Neural cell (in vitro differentiated cells): ENCODE measurements at regions not wholly inside any gene's neighbourhood (a gene's known extent, or its start where the extent isn't known, plus 50 kb on each side); places are given as distances from the start of the nearest gene placed in this dataset.

Source experiments
- H2AFZ ChIP-seq: fragments of 200-600, 300-800 bp; sonication (generic), shearing (Covaris generic); 2 replicates; pipeline ENCODE4 v1.6.0; 2014; ENCODE audit warnings: low read depth, mild to moderate bottlenecking, antibody characterized with exemption, low read length, moderate library complexity
- H3F3A ChIP-seq: fragments of 200-600 bp; shearing (Covaris generic); 2 replicates; pipeline ENCODE4 v1.6.1; 2016; ENCODE audit warnings: mild to moderate bottlenecking, moderate library complexity, mixed read lengths, antibody characterized with exemption, low read length; ENCODE audit not compliant: insufficient read depth, poor library complexity, severe bottlenecking
- H3K27ac ChIP-seq: fragments of 200-600, 300-800 bp; sonication (generic), shearing (Covaris generic); 2 replicates; pipeline ENCODE4 v1.5.1; 2014; ENCODE audit warnings: mild to moderate bottlenecking, low read length, moderate library complexity
- H3K27me3 ChIP-seq: fragments of 300-800, 200-600 bp; sonication (generic), shearing (Covaris generic); 2 replicates; pipeline ENCODE4 v1.6.0; 2014; ENCODE audit warnings: mild to moderate bottlenecking, low read depth, low read length, moderate library complexity; ENCODE audit not compliant: insufficient read depth
- H3K36me3 ChIP-seq: fragments of 300-800, 200-600 bp; sonication (generic), shearing (Covaris generic); 2 replicates; pipeline ENCODE4 v1.5.1; 2014; ENCODE audit warnings: mild to moderate bottlenecking, antibody characterized with exemption, low read length, moderate library complexity; ENCODE audit not compliant: insufficient read depth
- H3K4me2 ChIP-seq: fragments of 300-800, 200-600 bp; sonication (generic), shearing (Covaris generic); 2 replicates; pipeline ENCODE4 v1.6.0; 2014; ENCODE audit warnings: mild to moderate bottlenecking, low read length
- H3K4me3 ChIP-seq: fragments of 300-800, 200-600 bp; sonication (generic), shearing (Covaris generic); 2 replicates; pipeline ENCODE4 v1.5.1; 2014; ENCODE audit warnings: mild to moderate bottlenecking, low read length, moderate library complexity
- H3K79me2 ChIP-seq: fragments of 200-600 bp; shearing (Covaris generic); replicated peaks from 2 replicates; pipeline ENCODE4 v1.6.0; 2014; ENCODE audit warnings: mild to moderate bottlenecking, low read length, moderate library complexity; ENCODE audit not compliant: insufficient read depth
- H3K9ac ChIP-seq: fragments of 300-800, 200-600 bp; sonication (generic), shearing (Covaris generic); 2 replicates; pipeline ENCODE4 v1.6.1; 2016; ENCODE audit warnings: mild to moderate bottlenecking, low read length, mixed read lengths
- H3K9me2 ChIP-seq: fragments of 200-600 bp; shearing (Covaris generic); 2 replicates; pipeline ENCODE4 v1.6.1; 2016; ENCODE audit warnings: mild to moderate bottlenecking, low read length, mixed read lengths; ENCODE audit not compliant: insufficient read depth
- H3K9me3 ChIP-seq: fragments of 200-600, 300-800 bp; sonication (generic), shearing (Covaris generic); 2 replicates; pipeline ENCODE4 v1.6.1; 2016; ENCODE audit warnings: mild to moderate bottlenecking, mixed run types, low read length, moderate library complexity, mixed read lengths
- H4K20me1 ChIP-seq: fragments of 200-600 bp; shearing (Covaris generic); 2 replicates; pipeline ENCODE4 v1.6.1; 2016; ENCODE audit warnings: mild to moderate bottlenecking, mixed run types; ENCODE audit not compliant: insufficient read depth
- EP300 ChIP-seq: fragments of 450-650 bp; conservative IDR thresholded peaks from 2 replicates; pipeline ENCODE4 v1.6.1; 2014; ENCODE audit warnings: antibody characterized with exemption, mild to moderate bottlenecking, moderate library complexity; ENCODE audit not compliant: poor library complexity, severe bottlenecking
- EZH2 ChIP-seq: fragments of 200-600, 300-800 bp; shearing (Covaris generic), sonication (generic); IDR thresholded peaks from 2 replicates; pipeline ENCODE4 v1.6.1; 2014; ENCODE audit warnings: antibody characterized with exemption, low read length, borderline replicate concordance, mild to moderate bottlenecking; ENCODE audit not compliant: insufficient read depth, poor library complexity, severe bottlenecking
- MXI1 ChIP-seq: fragments of 450-650 bp; conservative IDR thresholded peaks from 2 replicates; pipeline ENCODE4 v1.6.1; 2014; ENCODE audit warnings: antibody characterized with exemption, mild to moderate bottlenecking; ENCODE audit not compliant: poor library complexity, severe bottlenecking
- POLR2AphosphoS5 ChIP-seq: IDR thresholded peaks from 2 replicates; pipeline ENCODE4 v1.6.1; 2012
- RAD21 ChIP-seq: fragments of 450-650 bp; conservative IDR thresholded peaks from 2 replicates; pipeline ENCODE4 v1.6.1; 2014; ENCODE audit warnings: antibody characterized with exemption, mild to moderate bottlenecking, moderate library complexity
- SMC3 ChIP-seq: fragments of 450-650 bp; conservative IDR thresholded peaks from 2 replicates; pipeline ENCODE4 v1.6.1; 2014; ENCODE audit warnings: antibody characterized with exemption, mild to moderate bottlenecking, moderate library complexity; ENCODE audit not compliant: poor library complexity
- TAF1 ChIP-seq: IDR thresholded peaks from 2 replicates; pipeline ENCODE4 v1.6.1; 2012; ENCODE audit warnings: low read depth
- TF ChIP-seq, protein P1 (sequence below): IDR thresholded peaks from 2 replicates; pipeline ENCODE4 v1.6.1; 2012; ENCODE audit warnings: borderline replicate concordance
- TF ChIP-seq, protein P2 (sequence below): fragments of 450-650 bp; IDR thresholded peaks from 2 replicates; pipeline ENCODE4 v1.5.1; 2014; ENCODE audit warnings: antibody characterized with exemption, mild to moderate bottlenecking, moderate library complexity; ENCODE audit not compliant: poor library complexity, severe bottlenecking

DNA sequence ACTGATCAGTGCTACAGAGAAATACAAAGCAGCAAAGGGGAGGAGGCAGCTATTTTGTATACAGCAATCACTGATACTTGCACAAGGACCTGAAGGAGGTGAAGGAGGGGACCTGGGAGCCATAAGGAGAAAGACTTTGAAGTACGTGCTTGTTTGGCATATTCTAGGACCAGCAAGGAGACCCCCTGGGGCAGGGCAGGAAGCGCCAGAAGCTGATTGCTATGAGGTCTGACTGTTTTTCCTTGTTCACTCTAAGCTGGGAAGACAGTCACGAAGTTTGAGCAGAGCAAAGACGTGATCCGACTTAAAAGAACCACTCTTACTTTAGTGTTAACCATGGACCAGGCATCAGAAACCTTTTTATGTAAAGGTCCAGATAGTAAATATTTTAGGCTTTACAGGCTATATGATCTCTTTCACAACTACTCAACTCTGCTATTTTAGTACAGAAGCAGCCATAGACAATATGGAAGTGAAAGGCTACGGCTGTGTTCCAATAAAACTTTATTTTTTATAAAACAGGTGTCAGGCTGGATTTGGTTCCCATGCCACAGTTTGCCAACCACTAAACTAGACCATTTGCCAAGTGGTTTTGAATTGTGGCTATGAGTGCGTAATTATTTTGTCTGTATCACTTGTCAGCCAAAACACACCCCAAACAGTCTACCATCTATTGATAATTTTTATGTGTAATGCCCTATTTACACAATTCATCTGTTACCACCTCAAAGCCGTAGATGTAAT is 217.9 kb downstream of the PRL start:
- Histone ChIP-seq H3K36me3 (no peaks in the 10 kb centered on the region), H3K4me3 (no peak overlapping the region), H3F3A (no peaks in the 10 kb centered on the region), H3K9me2 (no peaks in the 10 kb centered on the region), H3K4me2 (no peak overlapping the region), H2AFZ (no peak overlapping the region), H3K27me3 (no peaks in the 10 kb centered on the region), H3K27ac (no peak overlapping the region), H3K9ac (no peak overlapping the region), H3K79me2 (no peaks in the 10 kb centered on the region), H3K9me3 (no peaks in the 10 kb centered on the region), H4K20me1 (no peaks in the 10 kb centered on the region)
- TF ChIP-seq POLR2AphosphoS5 (no peak), SMC3 (no peak), EP300 (no peak), RAD21 (no peak), MXI1 (no peak), EZH2 (no peak), TAF1 (no peak)
- TF ChIP-seq, protein P1, sequence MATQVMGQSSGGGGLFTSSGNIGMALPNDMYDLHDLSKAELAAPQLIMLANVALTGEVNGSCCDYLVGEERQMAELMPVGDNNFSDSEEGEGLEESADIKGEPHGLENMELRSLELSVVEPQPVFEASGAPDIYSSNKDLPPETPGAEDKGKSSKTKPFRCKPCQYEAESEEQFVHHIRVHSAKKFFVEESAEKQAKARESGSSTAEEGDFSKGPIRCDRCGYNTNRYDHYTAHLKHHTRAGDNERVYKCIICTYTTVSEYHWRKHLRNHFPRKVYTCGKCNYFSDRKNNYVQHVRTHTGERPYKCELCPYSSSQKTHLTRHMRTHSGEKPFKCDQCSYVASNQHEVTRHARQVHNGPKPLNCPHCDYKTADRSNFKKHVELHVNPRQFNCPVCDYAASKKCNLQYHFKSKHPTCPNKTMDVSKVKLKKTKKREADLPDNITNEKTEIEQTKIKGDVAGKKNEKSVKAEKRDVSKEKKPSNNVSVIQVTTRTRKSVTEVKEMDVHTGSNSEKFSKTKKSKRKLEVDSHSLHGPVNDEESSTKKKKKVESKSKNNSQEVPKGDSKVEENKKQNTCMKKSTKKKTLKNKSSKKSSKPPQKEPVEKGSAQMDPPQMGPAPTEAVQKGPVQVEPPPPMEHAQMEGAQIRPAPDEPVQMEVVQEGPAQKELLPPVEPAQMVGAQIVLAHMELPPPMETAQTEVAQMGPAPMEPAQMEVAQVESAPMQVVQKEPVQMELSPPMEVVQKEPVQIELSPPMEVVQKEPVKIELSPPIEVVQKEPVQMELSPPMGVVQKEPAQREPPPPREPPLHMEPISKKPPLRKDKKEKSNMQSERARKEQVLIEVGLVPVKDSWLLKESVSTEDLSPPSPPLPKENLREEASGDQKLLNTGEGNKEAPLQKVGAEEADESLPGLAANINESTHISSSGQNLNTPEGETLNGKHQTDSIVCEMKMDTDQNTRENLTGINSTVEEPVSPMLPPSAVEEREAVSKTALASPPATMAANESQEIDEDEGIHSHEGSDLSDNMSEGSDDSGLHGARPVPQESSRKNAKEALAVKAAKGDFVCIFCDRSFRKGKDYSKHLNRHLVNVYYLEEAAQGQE, result no peak
- TF ChIP-seq, protein P2, sequence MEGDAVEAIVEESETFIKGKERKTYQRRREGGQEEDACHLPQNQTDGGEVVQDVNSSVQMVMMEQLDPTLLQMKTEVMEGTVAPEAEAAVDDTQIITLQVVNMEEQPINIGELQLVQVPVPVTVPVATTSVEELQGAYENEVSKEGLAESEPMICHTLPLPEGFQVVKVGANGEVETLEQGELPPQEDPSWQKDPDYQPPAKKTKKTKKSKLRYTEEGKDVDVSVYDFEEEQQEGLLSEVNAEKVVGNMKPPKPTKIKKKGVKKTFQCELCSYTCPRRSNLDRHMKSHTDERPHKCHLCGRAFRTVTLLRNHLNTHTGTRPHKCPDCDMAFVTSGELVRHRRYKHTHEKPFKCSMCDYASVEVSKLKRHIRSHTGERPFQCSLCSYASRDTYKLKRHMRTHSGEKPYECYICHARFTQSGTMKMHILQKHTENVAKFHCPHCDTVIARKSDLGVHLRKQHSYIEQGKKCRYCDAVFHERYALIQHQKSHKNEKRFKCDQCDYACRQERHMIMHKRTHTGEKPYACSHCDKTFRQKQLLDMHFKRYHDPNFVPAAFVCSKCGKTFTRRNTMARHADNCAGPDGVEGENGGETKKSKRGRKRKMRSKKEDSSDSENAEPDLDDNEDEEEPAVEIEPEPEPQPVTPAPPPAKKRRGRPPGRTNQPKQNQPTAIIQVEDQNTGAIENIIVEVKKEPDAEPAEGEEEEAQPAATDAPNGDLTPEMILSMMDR, result no peak

DNA sequence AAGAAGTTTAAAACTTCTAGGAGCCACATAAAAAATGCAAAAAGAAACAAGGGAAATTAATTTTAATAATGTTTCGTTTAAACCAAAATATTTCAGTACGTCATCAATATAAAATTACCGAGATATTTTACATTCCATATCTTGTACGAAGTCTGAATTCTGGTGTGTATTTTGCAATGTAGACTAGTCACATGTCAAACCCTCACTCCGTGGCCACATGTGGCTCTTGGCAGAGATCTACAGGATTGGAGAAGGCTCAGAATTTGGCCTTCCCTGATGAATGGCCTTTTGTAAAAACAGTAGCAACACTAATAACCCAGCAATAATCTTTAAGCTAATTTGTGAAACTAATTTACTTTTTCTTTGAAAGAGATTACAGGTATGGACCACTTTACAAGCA is 217.1 kb downstream of the PRL start:
- no peaks in the 10 kb centered on the region for H4K20me1 ChIP-seq
- no peaks in the 10 kb centered on the region for H3K9me2 ChIP-seq
- no peaks in the 10 kb centered on the region for H3K9me3 ChIP-seq
- no peaks in the 10 kb centered on the region for H3K27me3 ChIP-seq
- no peak overlapping the region for H3K9ac ChIP-seq
- no peak overlapping the region for H3K27ac ChIP-seq
- TF ChIP-seq POLR2AphosphoS5, result no peak
- TF ChIP-seq, protein P1, result no peak
- TF ChIP-seq MXI1, result no peak
- TF ChIP-seq RAD21, result no peak
- TF ChIP-seq EP300, result no peak
- TF ChIP-seq, protein P2, result no peak
- no peak for TF ChIP-seq SMC3
- no peak for TF ChIP-seq EZH2
- TF ChIP-seq TAF1, result no peak
- no peak overlapping the region for H2AFZ ChIP-seq
- H3K4me3 ChIP-seq, result no peak overlapping the region
- no peaks in the 10 kb centered on the region for H3K79me2 ChIP-seq
- no peaks in the 10 kb centered on the region for H3F3A ChIP-seq
- no peaks in the 10 kb centered on the region for H3K36me3 ChIP-seq
- H3K4me2 ChIP-seq, result no peak overlapping the region
